Fibroblast of lung (primary cell): ENCODE measurements at regions not wholly inside any gene's neighbourhood (a gene's known extent, or its start where the extent isn't known, plus 50 kb on each side); places are given as distances from the start of the nearest gene placed in this dataset.

Experiments
- DNase-seq, 2 donors: peaks; one replicate each; pipeline versions ENCODE4 v3.0.0 to v3.0.0-alpha.2; 2010; ENCODE audit warnings: low read depth in 2 of 2
- H2AFZ ChIP-seq: 2 replicates; pipeline ENCODE4 v1.5.1; 2012; ENCODE audit warnings: low read length, control low read depth, inconsistent platforms
- H3K27ac ChIP-seq: 2 replicates; pipeline ENCODE4 v1.5.1; 2011; ENCODE audit warnings: low read length, control low read depth; ENCODE audit not compliant: insufficient read depth
- H3K27me3 ChIP-seq: 2 replicates; pipeline ENCODE4 v1.5.1; 2011; ENCODE audit warnings: mild to moderate bottlenecking, low read length; ENCODE audit not compliant: control insufficient read depth, insufficient read depth
- H3K36me3 ChIP-seq: 2 replicates; pipeline ENCODE4 v1.5.1; 2011; ENCODE audit warnings: low read length; ENCODE audit not compliant: control insufficient read depth, insufficient read depth
- H3K4me1 ChIP-seq: 2 replicates; pipeline ENCODE4 v1.5.1; 2011; ENCODE audit warnings: low read length; ENCODE audit not compliant: control insufficient read depth, insufficient read depth; ENCODE audit errors: extremely low read depth
- H3K4me2 ChIP-seq: 2 replicates; pipeline ENCODE4 v1.5.1; 2011; ENCODE audit warnings: low read length, control low read depth; ENCODE audit not compliant: insufficient read depth; ENCODE audit errors: extremely low read depth
- H3K4me3 ChIP-seq, 4 experiments: fragments of 200-600 bp in 1 of 4; sonication (generic) in 1 of 4; replicated peaks in 1 of 4; 2 replicates each; pipeline ENCODE4 v1.5.1; 2011 to 2016; ENCODE audit warnings: low read length in 4 of 4, low read depth in 3 of 4, mild to moderate bottlenecking in 3 of 4, control low read depth in 2 of 4, inconsistent platforms in 1 of 4, mixed read lengths in 1 of 4; ENCODE audit not compliant: insufficient read depth in 1 of 4; ENCODE audit errors: control extremely low read depth in 1 of 4
- H3K79me2 ChIP-seq: 2 replicates; pipeline ENCODE4 v1.5.1; 2012; ENCODE audit warnings: mild to moderate bottlenecking, low read length, inconsistent platforms; ENCODE audit not compliant: control insufficient read depth, insufficient read depth
- H3K9ac ChIP-seq: 2 replicates; pipeline ENCODE4 v1.5.1; 2011; ENCODE audit warnings: mild to moderate bottlenecking, low read length, control low read depth; ENCODE audit not compliant: insufficient read depth
- H3K9me3 ChIP-seq: 2 replicates; pipeline ENCODE4 v1.5.1; 2012; ENCODE audit warnings: low read depth, low read length; ENCODE audit not compliant: control insufficient read depth, insufficient read depth
- H4K20me1 ChIP-seq: 2 replicates; pipeline ENCODE4 v1.5.1; 2011; ENCODE audit warnings: low read length; ENCODE audit not compliant: control insufficient read depth, insufficient read depth; ENCODE audit errors: extremely low read depth
- CTCF ChIP-seq, 2 donors: IDR thresholded peaks in 1 of 2; conservative IDR thresholded peaks in 1 of 2; 1 replicate in 1 of 2; 2 replicates in 1 of 2; pipeline ENCODE4 v1.5.1; 2011 to 2012; ENCODE audit warnings: low read length in 2 of 2, control low read depth in 1 of 2, inconsistent platforms in 1 of 2, low read depth in 1 of 2, mild to moderate bottlenecking in 1 of 2
- EZH2 ChIP-seq: IDR thresholded peaks from 2 replicates; pipeline ENCODE4 v1.5.1; 2012; ENCODE audit warnings: low read length, control low read depth, mild to moderate bottlenecking; ENCODE audit errors: missing control alignments

- Histone ChIP-seq H3K27ac (no peak overlapping the region), H3K9me3 (no peaks in the 10 kb centered on the region)
These were observed 289.7 kb downstream of the DKK2 start for GRCh38 chr4:106746451-106746850.

GRCh38 chr4:106738121-106738520 is 298.0 kb downstream of the DKK2 start:
- no peaks in the 10 kb centered on the region for H3K9me3 ChIP-seq
- H3K4me2 ChIP-seq, result no peak overlapping the region
- H3K36me3 ChIP-seq, result no peaks in the 10 kb centered on the region
- H3K79me2 ChIP-seq, result no peaks in the 10 kb centered on the region
- H4K20me1 ChIP-seq, result no peaks in the 10 kb centered on the region
- H3K27ac ChIP-seq, result no peak overlapping the region
- H3K4me3 ChIP-seq, result no peak overlapping the region
- H3K27me3 ChIP-seq, result no peaks in the 10 kb centered on the region
- H3K4me1 ChIP-seq, result no peaks in the 10 kb centered on the region
- TF ChIP-seq EZH2 (no peak), CTCF (conservative IDR thresholded peaks at IDR 0.05 in 1 of 2, IDR thresholded peaks at IDR 0.05 in 1 of 2; ENCODE audit: low read depth in 1 of 2, low read length in 2 of 2) (no peak)
- no peak overlapping the region for H2AFZ ChIP-seq
- no peak for DNase-seq
- no peak overlapping the region for H3K9ac ChIP-seq

More at GRCh38 chr4:106746451-106746850, 289.7 kb downstream of the DKK2 start:
- Histone ChIP-seq H2AFZ (no peak overlapping the region), H3K9ac (no peak overlapping the region), H3K4me1 (no peaks in the 10 kb centered on the region), H3K79me2 (no peaks in the 10 kb centered on the region), H3K36me3 (no peaks in the 10 kb centered on the region), H4K20me1 (no peaks in the 10 kb centered on the region), H3K4me3 (no peak overlapping the region), H3K27me3 (no peaks in the 10 kb centered on the region), H3K4me2 (no peak overlapping the region)
- DNase-seq, result peak in 1 of 2 donors; percentile 22
- TF ChIP-seq CTCF (conservative IDR thresholded peaks at IDR 0.05 in 1 of 2, IDR thresholded peaks at IDR 0.05 in 1 of 2; ENCODE audit: low read depth in 1 of 2, low read length in 2 of 2) (no peak), EZH2 (no peak)

GRCh38 chr4:106718548-106718947 is 317.6 kb downstream of the DKK2 start:
- H3K4me2 ChIP-seq, result no peak overlapping the region
- H2AFZ ChIP-seq, result no peak overlapping the region
- H3K4me3 ChIP-seq, result no peak overlapping the region
- TF ChIP-seq EZH2, result no peak
- no peak for TF ChIP-seq CTCF (conservative IDR thresholded peaks at IDR 0.05 in 1 of 2, IDR thresholded peaks at IDR 0.05 in 1 of 2; ENCODE audit: low read depth in 1 of 2, low read length in 2 of 2)
- DNase-seq, result no peak
- H3K9me3 ChIP-seq, result no peaks in the 10 kb centered on the region
- no peaks in the 10 kb centered on the region for H4K20me1 ChIP-seq
- no peaks in the 10 kb centered on the region for H3K4me1 ChIP-seq
- no peak overlapping the region for H3K27ac ChIP-seq
- H3K9ac ChIP-seq, result no peak overlapping the region
- no peaks in the 10 kb centered on the region for H3K27me3 ChIP-seq
- H3K36me3 ChIP-seq, result no peaks in the 10 kb centered on the region
- H3K79me2 ChIP-seq, result no peaks in the 10 kb centered on the region
